ENCODE measurements at regions not wholly inside any gene's neighbourhood (a gene's known extent, or its start where the extent isn't known, plus 50 kb on each side); places are given as distances from the start of the nearest gene placed in this dataset.
A peak's percentile ranks its signal among the peaks of the same experiment; 100 is the strongest.

- 0% methylated on average over 1 of the region's 1 CpG for WGBS (ENCODE audit: insufficient coverage, low coverage, missing lambda C conversion rate)
- H3K4me1 ChIP-seq (replicated peaks in 1 of 2; ENCODE audit: control insufficient read depth in 2 of 2, insufficient read depth in 2 of 2, low read length in 2 of 2), result no peaks in the 10 kb centered on the region
- no peak for TF ChIP-seq MAFF (IDR thresholded peaks at IDR 0.05; ENCODE audit: low read length)
- TF ChIP-seq ZNF239 (CRISPR knock-in tag; IDR thresholded peaks at IDR 0.05), result no peak
- TF ChIP-seq ARID1B (IDR thresholded peaks at IDR 0.05), result no peak
- no peak for TF ChIP-seq ZSCAN29 (IDR thresholded peaks at IDR 0.05)
- TF ChIP-seq MNT (conservative IDR thresholded peaks at IDR 0.05), result no peak
- TF ChIP-seq TBL1XR1 (IDR thresholded peaks at IDR 0.05; ENCODE audit: low read length in 2 of 2), result no peak
- TF ChIP-seq PPARD (CRISPR knock-in tag; IDR thresholded peaks at IDR 0.05), result no peak
- no peak for TF ChIP-seq KDM4B (IDR thresholded peaks at IDR 0.05; ENCODE audit: borderline replicate concordance in 2 of 2, low read depth in 1 of 2)
- peak in 1 of 2 experiments; percentile 42; a peak in 1 of 3 replicates for TF ChIP-seq CBX3 (IDR thresholded peaks at IDR 0.05; ENCODE audit: borderline replicate concordance in 1 of 2, low read length in 2 of 2)
- TF ChIP-seq PRDM10 (IDR thresholded peaks at IDR 0.05; ENCODE audit: partially characterized antibody), result no peak
- no peak for TF ChIP-seq TRIM25 (IDR thresholded peaks at IDR 0.05; ENCODE audit: borderline replicate concordance)
- no peak for TF ChIP-seq SETDB1 (IDR thresholded peaks at IDR 0.05; ENCODE audit: low read length)
- no peak for TF ChIP-seq ZBTB8A (IDR thresholded peaks at IDR 0.05; ENCODE audit: partially characterized antibody)
- no peak for TF ChIP-seq ZBTB1 (CRISPR knock-in tag; IDR thresholded peaks at IDR 0.05; ENCODE audit: borderline replicate concordance, low read depth)
- peak; percentile 93 for TF ChIP-seq ZNF431 (CRISPR knock-in tag; IDR thresholded peaks at IDR 0.05)
- H3K36me3 ChIP-seq (ENCODE audit: control insufficient read depth, insufficient read depth, low read length), result no peaks in the 10 kb centered on the region
- in situ Hi-C loops (cut with MboI), result no loop called here
- no peak overlapping the region for H3K27ac ChIP-seq (ENCODE audit: extremely low read depth, low read depth, low read length)
- H3K4me3 ChIP-seq, result no peak overlapping the region
- POLR2A ChIA-PET, result interaction anchor here (0.6 kb wide), 1 partner anchor 16 kb away, joined by 3 read pairs; no protein-coding TSS in a partner anchor
- intact Hi-C loops (cut with micrococcal nuclease), result no loop called here
- H3K9me1 ChIP-seq (ENCODE audit: control insufficient read depth, insufficient read depth, low read length), result no peaks in the 10 kb centered on the region
- no peaks in the 10 kb centered on the region; the same call in 1 of the 2 replicates for H3K9me3 ChIP-seq (replicated peaks; ENCODE audit: control insufficient read depth, insufficient read depth, low read depth, low read length)
- H2AFZ ChIP-seq (ENCODE audit: low read depth, low read length), result no peak overlapping the region
- no peak overlapping the region for H3K4me2 ChIP-seq (ENCODE audit: insufficient read depth, low read length)
- no peak overlapping the region for H3K9ac ChIP-seq (ENCODE audit: insufficient read depth in 1 of 2, low read depth in 2 of 2, low read length in 2 of 2)
- no peaks in the 10 kb centered on the region for H3K79me2 ChIP-seq (ENCODE audit: control insufficient read depth, insufficient read depth, low read length)
- H4K20me1 ChIP-seq (replicated peaks; ENCODE audit: control insufficient read depth, insufficient read depth, low read length), result no peaks in the 10 kb centered on the region
- CTCF ChIA-PET (ENCODE audit: low intra/inter-chr PET ratio), result no interaction called here
- DNase-seq (ENCODE audit: extremely low read depth in 1 of 4, low spot score in 3 of 4) (no peak), ATAC-seq (no peak), FAIRE-seq (no peak)
- no TSS peak for BruUV-seq (replicated peaks)
- no peaks in the 10 kb centered on the region for H3K27me3 ChIP-seq (ENCODE audit: control insufficient read depth in 2 of 2, insufficient read depth in 2 of 2, low read length in 2 of 2)
These were observed 986.7 kb upstream of the MIR17HG start for GRCh38 chr13:90360785-90361184.

All from K562 (cell line).